Muscle of leg (tissue), 3 donors: ENCODE measurements at regions not wholly inside any gene's neighbourhood (a gene's known extent, or its start where the extent isn't known, plus 50 kb on each side); places are given as distances from the start of the nearest gene placed in this dataset.
A peak's percentile ranks its signal among the peaks of the same experiment; 100 is the strongest.

Source experiments
- DNase-seq: peaks from one replicate; pipeline ENCODE4 v3.0.0; 2013
- H3K27ac ChIP-seq: one replicate; pipeline ENCODE4 v1.5.1; 2013; ENCODE audit warnings: mild to moderate bottlenecking, low read length, control low read depth
- H3K27me3 ChIP-seq: one replicate; pipeline ENCODE4 v1.6.1; 2013; ENCODE audit warnings: low read length; ENCODE audit not compliant: control insufficient read depth, insufficient read depth
- H3K36me3 ChIP-seq: one replicate; pipeline ENCODE4 v1.6.1; 2013; ENCODE audit warnings: low read length; ENCODE audit not compliant: control insufficient read depth, insufficient read depth
- H3K4me1 ChIP-seq: one replicate; pipeline ENCODE4 v1.6.1; 2013; ENCODE audit warnings: low read length; ENCODE audit not compliant: control insufficient read depth, insufficient read depth
- H3K4me3 ChIP-seq: one replicate; pipeline ENCODE4 v1.5.1; 2013; ENCODE audit warnings: low read length, control low read depth
- H3K9me3 ChIP-seq: replicated peaks from 2 replicates; pipeline ENCODE4 v1.6.1; 2013; ENCODE audit warnings: low read depth, low read length; ENCODE audit not compliant: control insufficient read depth
- WGBS: methylation state at CpG from one replicate; pipeline ENCODE4 v1.1.5; 2013; ENCODE audit warnings: missing lambda C conversion rate; ENCODE audit not compliant: insufficient coverage; 5-methylcytosine and 5-hydroxymethylcytosine counted together

DNA sequence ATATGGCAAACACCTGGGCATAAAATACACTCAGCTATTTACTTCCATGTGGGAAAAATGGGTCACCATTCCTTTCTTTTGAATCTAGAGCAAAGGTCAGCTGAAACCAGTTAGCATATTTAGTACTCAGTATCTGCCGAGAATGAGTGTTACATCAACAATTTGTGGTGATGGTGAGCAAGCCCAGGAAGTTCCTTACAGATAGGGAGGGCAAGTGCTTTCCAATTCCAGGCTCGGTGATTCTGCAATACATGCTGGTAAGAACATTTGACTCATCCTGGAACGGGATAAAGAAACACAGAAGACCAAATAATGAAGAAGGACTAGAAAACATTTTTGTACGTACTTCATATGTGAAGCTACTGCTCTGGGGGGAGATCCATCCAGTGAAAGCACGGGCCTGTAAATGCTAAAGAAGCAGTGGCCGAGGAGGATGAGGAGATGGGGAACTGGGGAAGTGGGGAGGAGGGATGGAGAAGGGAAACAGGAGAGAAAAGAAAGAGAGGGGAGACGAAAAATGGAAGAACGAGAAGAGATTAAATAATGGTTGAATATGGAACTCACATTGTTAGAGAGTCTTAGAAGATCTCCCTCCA lies 251.9 kb downstream of the TTC32 start:
- Histone ChIP-seq H3K27ac (no peak overlapping the region), H3K4me3 (no peak overlapping the region), H3K36me3 (no peaks in the 10 kb centered on the region), H3K4me1 (no peaks in the 10 kb centered on the region), H3K9me3 (no peaks in the 10 kb centered on the region), H3K27me3 (no peaks in the 10 kb centered on the region)
- peak; percentile 55 for DNase-seq
- 65% methylated on average over 7 of the region's 8 CpGs for WGBS

DNA sequence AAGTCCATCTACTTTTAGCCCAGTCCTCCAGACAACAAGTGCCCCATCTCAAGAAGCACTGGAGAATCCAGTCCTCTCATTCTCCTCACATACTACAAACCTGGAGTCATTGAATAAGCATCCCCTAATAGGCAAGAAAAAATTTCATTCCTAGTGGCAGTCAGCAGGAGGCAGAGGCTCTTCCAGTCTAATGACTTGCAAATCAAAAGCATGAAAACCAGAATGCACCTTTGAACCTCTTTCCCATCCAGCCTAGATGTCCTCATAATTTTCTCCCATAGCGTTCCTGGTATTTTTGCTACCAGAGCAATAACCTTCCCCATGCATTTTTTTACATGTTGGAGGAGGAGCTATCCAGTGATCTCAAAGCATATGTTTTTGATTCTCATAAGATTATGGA lies 252.6 kb downstream of the TTC32 start:
- no CpG with 5 or more reads among the region's 1 CpG for WGBS
- DNase-seq: peak; percentile 63
- Histone ChIP-seq H3K4me1 (no peaks in the 10 kb centered on the region), H3K4me3 (no peak overlapping the region), H3K36me3 (no peaks in the 10 kb centered on the region), H3K9me3 (no peaks in the 10 kb centered on the region), H3K27me3 (no peaks in the 10 kb centered on the region), H3K27ac (no peak overlapping the region)

DNA sequence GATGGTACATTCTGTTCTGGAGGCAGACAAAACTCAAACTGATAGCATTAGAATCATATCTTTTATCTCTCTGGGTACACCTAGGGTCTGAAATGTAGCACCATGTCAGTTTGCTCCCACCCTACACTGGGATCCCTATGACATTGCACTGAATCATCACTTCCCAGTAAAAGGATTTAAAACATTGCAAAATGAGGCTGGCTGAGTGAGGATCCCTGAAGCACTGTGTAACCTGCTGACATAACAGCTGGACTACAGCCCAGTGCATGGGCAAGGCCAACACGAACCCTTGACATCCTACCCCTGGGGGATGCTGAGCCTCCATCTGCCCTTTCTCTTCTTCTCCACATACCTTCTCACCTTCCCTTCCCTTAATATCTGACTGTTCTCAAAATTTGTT lies 253.2 kb downstream of the TTC32 start:
- peak; percentile 46 for DNase-seq
- WGBS: 25% methylated on average over 1 of the region's 1 CpG
- Histone ChIP-seq H3K36me3 (no peaks in the 10 kb centered on the region), H3K27me3 (no peaks in the 10 kb centered on the region), H3K27ac (no peak overlapping the region), H3K4me1 (no peaks in the 10 kb centered on the region), H3K4me3 (no peak overlapping the region), H3K9me3 (no peaks in the 10 kb centered on the region)

DNA sequence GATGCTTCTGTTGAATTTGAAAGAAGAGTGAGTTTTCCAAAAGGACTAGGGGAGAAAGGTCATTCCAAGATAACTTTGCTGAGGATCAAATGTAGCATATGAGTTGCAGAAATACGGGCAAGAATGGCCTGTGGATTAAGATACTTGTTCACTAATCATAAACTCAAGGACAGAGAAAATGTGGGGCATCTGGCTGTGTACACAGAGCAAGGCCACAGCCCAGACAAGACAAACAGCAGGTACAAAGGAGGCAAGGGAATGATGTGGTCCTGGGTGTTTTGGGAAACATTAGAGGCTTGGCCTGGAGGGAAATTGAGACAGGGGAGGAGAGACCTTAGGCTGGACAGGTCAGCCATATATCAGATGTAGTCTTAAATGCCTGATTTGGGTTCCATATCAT lies 254.8 kb downstream of the TTC32 start:
- Histone ChIP-seq H3K27me3 (no peaks in the 10 kb centered on the region), H3K27ac (no peak overlapping the region), H3K4me3 (no peak overlapping the region), H3K4me1 (no peaks in the 10 kb centered on the region), H3K36me3 (no peaks in the 10 kb centered on the region), H3K9me3 (no peaks in the 10 kb centered on the region)
- WGBS: no CpG with 5 or more reads among the region's 1 CpG
- DNase-seq: no peak

DNA sequence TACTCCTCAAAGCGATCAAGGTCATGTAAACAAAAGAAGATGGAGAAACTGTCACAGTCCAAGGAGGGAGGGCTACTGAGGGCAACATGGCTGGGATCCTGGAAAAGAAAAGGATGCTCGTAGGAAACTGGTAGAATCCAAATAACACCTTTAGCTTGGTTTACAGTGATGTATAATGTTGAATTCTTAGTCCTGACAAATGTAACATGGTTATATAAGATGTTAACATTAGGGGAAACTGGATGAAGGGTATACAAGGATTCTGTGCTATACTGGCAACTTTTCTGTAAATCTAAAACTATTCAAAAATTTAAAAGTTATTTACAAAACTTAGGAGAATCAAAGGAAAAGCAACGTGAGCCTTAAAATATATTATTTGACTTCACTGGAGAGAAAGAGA lies 257.0 kb downstream of the TTC32 start:
- no peak overlapping the region for H3K4me3 ChIP-seq
- H3K36me3 ChIP-seq: no peaks in the 10 kb centered on the region
- no peaks in the 10 kb centered on the region for H3K27me3 ChIP-seq
- no peak overlapping the region for H3K27ac ChIP-seq
- WGBS: 100% methylated on average over 1 of the region's 3 CpGs
- no peak for DNase-seq
- no peaks in the 10 kb centered on the region for H3K9me3 ChIP-seq
- no peaks in the 10 kb centered on the region for H3K4me1 ChIP-seq

DNA sequence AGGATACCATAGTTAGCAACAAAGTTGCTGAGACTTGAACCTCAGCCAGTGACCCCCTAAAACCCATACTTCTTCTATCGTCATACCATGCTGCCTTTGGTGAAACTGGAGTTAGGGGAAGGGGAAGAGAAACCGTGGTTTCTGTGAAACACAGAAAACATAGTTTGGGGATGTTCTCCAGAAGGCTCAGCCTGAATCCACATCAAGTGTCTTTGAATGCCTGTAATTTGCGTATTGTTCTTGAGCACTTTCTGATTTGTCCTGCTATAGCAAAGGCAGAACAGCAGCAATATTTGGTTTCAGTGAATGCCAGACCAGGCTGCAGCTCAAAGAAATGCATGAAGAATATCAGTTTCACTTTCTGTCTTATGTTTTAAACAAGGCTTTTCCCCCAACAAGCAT lies 258.7 kb downstream of the TTC32 start:
- Histone ChIP-seq H3K4me3 (no peak overlapping the region), H3K27ac (no peak overlapping the region), H3K9me3 (no peaks in the 10 kb centered on the region), H3K27me3 (no peaks in the 10 kb centered on the region), H3K36me3 (no peaks in the 10 kb centered on the region), H3K4me1 (no peaks in the 10 kb centered on the region)
- DNase-seq: no peak
- WGBS: 77% methylated on average over 1 of the region's 3 CpGs

DNA sequence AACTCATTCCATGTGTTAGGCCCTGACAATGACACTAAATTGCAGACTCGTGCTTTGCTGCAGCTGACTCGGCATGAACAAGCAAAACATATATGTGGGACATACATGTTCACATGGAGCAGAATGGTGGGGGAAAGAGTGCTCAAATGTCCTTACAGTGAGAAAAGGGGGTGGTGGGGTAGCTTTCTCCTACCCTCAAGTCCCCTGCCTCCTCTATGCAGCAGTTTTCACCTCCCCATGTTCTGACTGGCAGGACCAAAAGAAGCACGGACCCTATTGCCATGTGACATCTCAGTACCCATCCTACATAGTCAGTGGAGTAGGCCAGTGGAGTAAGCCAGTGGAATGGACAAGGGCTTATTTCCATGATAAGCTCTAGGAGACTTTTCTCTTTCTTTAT lies 259.3 kb downstream of the TTC32 start:
- WGBS: 100% methylated on average over 2 of the region's 3 CpGs
- H3K27ac ChIP-seq: no peak overlapping the region
- H3K36me3 ChIP-seq: no peaks in the 10 kb centered on the region
- DNase-seq: no peak
- no peaks in the 10 kb centered on the region for H3K27me3 ChIP-seq
- H3K4me1 ChIP-seq: no peaks in the 10 kb centered on the region
- H3K9me3 ChIP-seq: no peaks in the 10 kb centered on the region
- no peak overlapping the region for H3K4me3 ChIP-seq

DNA sequence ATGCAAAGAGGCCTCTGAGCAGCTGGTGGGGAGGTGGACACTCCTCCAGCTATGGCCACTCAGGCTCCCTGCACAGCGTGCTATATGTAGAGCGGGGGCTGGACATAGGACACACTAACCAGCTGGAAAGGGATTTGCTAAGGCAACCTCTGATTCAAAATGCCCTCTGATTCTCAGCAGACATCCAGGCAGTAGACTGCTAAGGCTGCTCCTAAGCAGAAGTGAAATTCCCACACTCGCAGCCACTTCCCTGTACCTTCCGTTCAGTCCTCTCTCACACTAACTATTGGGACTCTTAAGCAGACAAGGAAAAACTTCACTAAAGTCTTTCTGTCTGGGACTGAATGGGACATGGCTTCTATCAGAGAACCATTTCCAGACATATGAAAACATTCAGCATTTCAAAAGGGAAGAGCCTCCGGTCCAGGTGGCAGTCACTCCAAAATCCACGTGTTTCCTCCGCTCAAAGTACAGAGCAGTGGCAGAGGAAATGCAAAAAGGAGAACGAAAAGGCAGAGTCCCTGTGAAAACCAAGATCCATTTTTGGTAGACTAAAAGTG lies 265.8 kb downstream of the TTC32 start:
- H3K27ac ChIP-seq: no peak overlapping the region
- WGBS: 40% methylated on average over 7 of the region's 8 CpGs

DNA sequence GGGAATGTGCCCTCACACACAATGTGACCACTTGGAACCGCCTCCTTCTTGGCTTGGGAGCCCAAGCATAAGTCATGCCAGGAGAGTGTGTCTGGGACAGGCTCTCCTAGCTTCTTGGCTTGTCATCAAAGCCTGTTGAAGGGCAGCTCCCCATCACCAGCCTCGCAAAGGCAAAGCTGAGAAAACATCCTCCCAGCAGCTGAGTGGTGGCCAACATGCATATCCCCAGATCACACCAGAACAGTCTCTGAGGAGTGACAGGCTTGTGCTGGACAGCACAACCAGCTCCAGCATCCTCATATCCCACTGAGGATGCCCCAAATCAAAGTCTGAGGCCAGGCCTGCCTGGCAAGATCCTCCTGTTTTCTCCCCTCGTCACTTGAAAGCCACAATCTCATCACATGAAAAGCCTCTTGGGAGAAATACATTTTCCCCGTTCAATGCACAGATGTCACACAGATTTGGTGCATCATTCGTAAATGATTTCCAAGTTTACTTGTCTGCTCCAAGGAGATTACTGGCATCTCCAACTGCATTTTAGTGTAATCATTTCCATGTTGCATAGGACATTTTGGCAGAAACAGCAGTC lies 269.3 kb downstream of the TTC32 start:
- H3K27ac ChIP-seq: no peak overlapping the region

More for the DNA sequence above, 265.8 kb downstream of the TTC32 start:
- no peaks in the 10 kb centered on the region for H3K9me3 ChIP-seq
- no peaks in the 10 kb centered on the region for H3K36me3 ChIP-seq
- no peak overlapping the region for H3K4me3 ChIP-seq
- H3K27me3 ChIP-seq: no peaks in the 10 kb centered on the region
- H3K4me1 ChIP-seq: peaks cover 19% of the 10 kb centered on the region
- peak; percentile 70 for DNase-seq

DNA sequence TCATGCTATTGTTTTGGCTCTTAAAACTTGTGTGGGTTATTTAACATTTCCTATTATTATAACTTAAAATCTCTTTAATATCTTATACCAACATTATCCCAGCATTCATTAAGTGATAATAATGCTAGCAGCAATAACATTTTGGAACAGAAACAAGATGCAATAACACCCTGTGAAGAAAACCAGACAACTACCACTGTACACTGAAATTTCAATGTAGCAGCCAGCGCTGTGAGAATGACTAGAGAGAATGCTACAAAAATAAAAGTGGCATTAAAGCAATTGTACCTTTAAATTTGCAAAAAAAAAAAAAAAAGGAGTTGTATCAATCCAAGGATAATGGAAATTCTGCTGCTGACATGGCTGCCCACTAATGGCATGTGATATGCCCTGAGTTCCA lies 269.9 kb downstream of the TTC32 start:
- Histone ChIP-seq H3K4me1 (peaks cover 22% of the 10 kb centered on the region), H3K36me3 (no peaks in the 10 kb centered on the region), H3K4me3 (no peak overlapping the region), H3K9me3 (no peaks in the 10 kb centered on the region), H3K27ac (no peak overlapping the region), H3K27me3 (no peaks in the 10 kb centered on the region)
- DNase-seq: no peak
- WGBS: no CpG with 5 or more reads among the region's 1 CpG

More for the DNA sequence above, 269.3 kb downstream of the TTC32 start:
- Histone ChIP-seq H3K27me3 (no peaks in the 10 kb centered on the region), H3K4me1 (peaks cover 22% of the 10 kb centered on the region), H3K9me3 (no peaks in the 10 kb centered on the region), H3K4me3 (no peak overlapping the region), H3K36me3 (no peaks in the 10 kb centered on the region)
- DNase-seq: peak; percentile 87
- WGBS: 24% methylated on average over 4 of the region's 5 CpGs
